ENCODE measurements at regions not wholly inside any gene's neighbourhood (a gene's known extent, or its start where the extent isn't known, plus 50 kb on each side); places are given as distances from the start of the nearest gene placed in this dataset.

GRCh38 chr20:22684763-22685443, 100.5 kb upstream of the FOXA2 start:
- TF ChIP-seq POLR2A (IDR thresholded peaks at IDR 0.05), result no peak
- no peak for TF ChIP-seq CTCF (IDR thresholded peaks at IDR 0.05)
- TF ChIP-seq POLR2AphosphoS5 (IDR thresholded peaks at IDR 0.05), result no peak
- no peak for TF ChIP-seq EP300 (IDR thresholded peaks at IDR 0.05)

All from sigmoid colon (tissue), 4 donors.